SU-DHL-6 (cell line): ENCODE measurements at regions not wholly inside any gene's neighbourhood (a gene's known extent, or its start where the extent isn't known, plus 50 kb on each side); places are given as distances from the start of the nearest gene placed in this dataset.

Experiments
- H2AFZ ChIP-seq: fragments of 200-600 bp; sonication (generic); 2 replicates; pipeline ENCODE4 v1.6.1; 2014; ENCODE audit warnings: low read depth, mild to moderate bottlenecking, moderate library complexity, mixed read lengths, antibody characterized with exemption, low read length; ENCODE audit not compliant: severe bottlenecking
- H3F3A ChIP-seq: fragments of 200-600 bp; shearing (Covaris generic); 2 replicates; pipeline ENCODE4 v1.6.0; 2016; ENCODE audit warnings: antibody characterized with exemption, mild to moderate bottlenecking; ENCODE audit not compliant: insufficient read depth
- H3K27ac ChIP-seq: fragments of 200-600 bp; sonication (generic); 2 replicates; pipeline ENCODE4 v1.5.1; 2016; ENCODE audit warnings: low read depth, mild to moderate bottlenecking, low read length, moderate library complexity, mixed read lengths
- H3K27me3 ChIP-seq: fragments of 200-600 bp; sonication (generic), shearing (Covaris generic); 2 replicates; pipeline ENCODE4 v1.6.0; 2014; ENCODE audit warnings: mild to moderate bottlenecking, low read length
- H3K36me3 ChIP-seq: fragments of 200-600 bp; sonication (generic); 2 replicates; pipeline ENCODE4 v1.6.1; 2014; ENCODE audit warnings: mild to moderate bottlenecking, low read length, mixed read lengths
- H3K4me2 ChIP-seq: fragments of 300-600, 200-600 bp; shearing (Covaris generic), sonication (generic); 2 replicates; pipeline ENCODE4 v1.6.0; 2014; ENCODE audit warnings: low read length, low read depth, mild to moderate bottlenecking; ENCODE audit not compliant: poor library complexity, severe bottlenecking
- H3K4me3 ChIP-seq: fragments of 200-600 bp; sonication (generic); 2 replicates; pipeline ENCODE4 v1.5.1; 2014; ENCODE audit warnings: antibody characterized with exemption, low read length, mild to moderate bottlenecking, mixed read lengths; ENCODE audit not compliant: insufficient read depth, poor library complexity, severe bottlenecking
- H3K79me2 ChIP-seq: fragments of 200-600 bp; sonication (generic); 2 replicates; pipeline ENCODE4 v1.6.1; 2014; ENCODE audit warnings: mild to moderate bottlenecking, low read length, moderate library complexity; ENCODE audit not compliant: insufficient read depth
- H3K9ac ChIP-seq: fragments of 200-600 bp; sonication (generic); 2 replicates; pipeline ENCODE4 v1.7.0; 2014; ENCODE audit warnings: mild to moderate bottlenecking, low read length
- H3K9me2 ChIP-seq: fragments of 200-600 bp; sonication (generic); replicated peaks from 2 replicates; pipeline ENCODE4 v1.6.1; 2014; ENCODE audit warnings: low read length; ENCODE audit not compliant: insufficient read depth
- H3K9me3 ChIP-seq: fragments of 200-600 bp; sonication (generic); 2 replicates; pipeline ENCODE4 v1.6.1; 2014; ENCODE audit warnings: low read length, mixed read lengths; ENCODE audit not compliant: insufficient read depth
- H4K20me1 ChIP-seq: fragments of 200-600 bp; sonication (generic); 2 replicates; pipeline ENCODE4 v1.6.1; 2014; ENCODE audit warnings: low read depth, mild to moderate bottlenecking, antibody characterized with exemption, low read length, moderate library complexity, mixed read lengths
- EZH2phosphoT487 ChIP-seq: fragments of 200-600 bp; sonication (generic), shearing (Covaris generic); conservative IDR thresholded peaks from 2 replicates; pipeline ENCODE4 v1.6.1; 2018; ENCODE audit warnings: mild to moderate bottlenecking, antibody characterized with exemption, low read length, moderate library complexity, mixed read lengths
- TF ChIP-seq, protein P1 (sequence below): fragments of 200-600 bp; sonication (generic); IDR thresholded peaks from one replicate; pipeline ENCODE4 v1.5.1; 2017; ENCODE audit warnings: antibody characterized with exemption, mild to moderate bottlenecking, low read length, moderate library complexity; ENCODE audit not compliant: insufficient read depth, poor library complexity, severe bottlenecking

DNA sequence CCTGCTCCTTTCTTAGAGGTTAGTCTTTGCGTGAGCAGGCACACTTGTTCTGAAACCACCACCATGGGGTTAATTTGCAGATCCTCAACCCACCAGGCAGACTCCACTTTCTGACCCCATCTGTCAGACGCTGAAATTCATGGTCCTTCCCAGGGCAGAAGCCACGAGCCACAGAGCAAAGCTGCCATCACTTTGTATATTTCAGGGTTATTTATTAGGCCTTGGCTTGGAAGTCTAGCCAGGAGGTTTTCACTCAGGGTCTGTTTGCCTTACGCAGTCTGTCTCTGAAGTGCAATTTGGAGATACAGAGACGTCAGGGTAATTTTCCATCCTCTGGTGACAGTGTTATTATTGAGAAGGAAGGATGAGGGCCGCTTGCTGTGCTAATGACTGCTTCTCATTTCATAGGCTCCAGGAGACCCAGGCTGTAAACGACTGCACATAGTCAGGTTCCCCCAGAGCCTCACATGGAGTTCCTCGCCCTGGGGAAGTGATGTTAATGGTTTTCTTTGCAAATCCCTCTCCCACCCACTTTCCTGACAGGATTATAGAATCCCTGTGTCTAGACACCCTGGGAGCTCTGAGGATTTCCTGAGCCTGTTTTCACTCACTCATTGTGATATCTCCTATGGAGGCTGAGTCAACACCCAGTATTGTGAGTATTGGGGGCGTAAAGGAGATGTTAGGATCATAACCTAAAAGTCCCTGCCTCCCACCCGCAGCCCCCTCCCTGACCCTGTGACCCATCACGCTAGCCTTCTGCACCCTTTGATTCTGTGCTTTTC is 269.0 kb downstream of the ABCC12 start:
- Histone ChIP-seq H3K27me3 (no peaks in the 10 kb centered on the region), H3F3A (no peaks in the 10 kb centered on the region), H3K9me3 (no peaks in the 10 kb centered on the region), H3K4me2 (no peak overlapping the region), H3K36me3 (no peaks in the 10 kb centered on the region), H3K27ac (no peak overlapping the region), H3K9ac (no peak overlapping the region), H3K9me2 (no peaks in the 10 kb centered on the region), H2AFZ (no peak overlapping the region), H4K20me1 (no peaks in the 10 kb centered on the region), H3K4me3 (no peak overlapping the region), H3K79me2 (no peaks in the 10 kb centered on the region)
- TF ChIP-seq, protein P1, sequence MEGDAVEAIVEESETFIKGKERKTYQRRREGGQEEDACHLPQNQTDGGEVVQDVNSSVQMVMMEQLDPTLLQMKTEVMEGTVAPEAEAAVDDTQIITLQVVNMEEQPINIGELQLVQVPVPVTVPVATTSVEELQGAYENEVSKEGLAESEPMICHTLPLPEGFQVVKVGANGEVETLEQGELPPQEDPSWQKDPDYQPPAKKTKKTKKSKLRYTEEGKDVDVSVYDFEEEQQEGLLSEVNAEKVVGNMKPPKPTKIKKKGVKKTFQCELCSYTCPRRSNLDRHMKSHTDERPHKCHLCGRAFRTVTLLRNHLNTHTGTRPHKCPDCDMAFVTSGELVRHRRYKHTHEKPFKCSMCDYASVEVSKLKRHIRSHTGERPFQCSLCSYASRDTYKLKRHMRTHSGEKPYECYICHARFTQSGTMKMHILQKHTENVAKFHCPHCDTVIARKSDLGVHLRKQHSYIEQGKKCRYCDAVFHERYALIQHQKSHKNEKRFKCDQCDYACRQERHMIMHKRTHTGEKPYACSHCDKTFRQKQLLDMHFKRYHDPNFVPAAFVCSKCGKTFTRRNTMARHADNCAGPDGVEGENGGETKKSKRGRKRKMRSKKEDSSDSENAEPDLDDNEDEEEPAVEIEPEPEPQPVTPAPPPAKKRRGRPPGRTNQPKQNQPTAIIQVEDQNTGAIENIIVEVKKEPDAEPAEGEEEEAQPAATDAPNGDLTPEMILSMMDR: no peak
- no peak for TF ChIP-seq EZH2phosphoT487

DNA sequence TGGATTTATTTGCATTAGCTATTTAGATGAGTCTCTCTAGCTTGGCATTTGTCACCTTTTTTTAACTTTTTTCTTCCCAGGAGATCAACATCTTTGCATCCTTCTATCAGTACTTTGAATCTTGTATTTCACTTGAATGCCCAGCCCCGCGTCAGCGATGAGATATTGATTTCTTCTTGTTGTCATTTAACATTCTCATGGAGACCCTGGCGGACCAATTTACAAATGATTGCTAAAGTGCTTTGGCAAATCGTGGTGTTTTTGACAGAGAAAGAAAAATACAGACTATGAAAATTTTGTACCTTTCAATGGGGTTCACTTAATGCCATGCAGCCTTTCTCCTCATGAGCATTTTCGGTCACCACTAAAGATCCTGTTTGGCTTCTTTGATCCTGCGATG is 269.7 kb downstream of the ABCC12 start:
- Histone ChIP-seq H2AFZ (no peak overlapping the region), H3K27ac (no peak overlapping the region), H3K4me2 (no peak overlapping the region), H3K9ac (no peak overlapping the region), H3K9me2 (no peaks in the 10 kb centered on the region), H3K27me3 (no peaks in the 10 kb centered on the region), H3K36me3 (no peaks in the 10 kb centered on the region), H3F3A (no peaks in the 10 kb centered on the region), H3K79me2 (no peaks in the 10 kb centered on the region), H3K9me3 (no peaks in the 10 kb centered on the region), H4K20me1 (no peaks in the 10 kb centered on the region), H3K4me3 (no peak overlapping the region)
- TF ChIP-seq EZH2phosphoT487: no peak
- TF ChIP-seq, protein P1: no peak

DNA sequence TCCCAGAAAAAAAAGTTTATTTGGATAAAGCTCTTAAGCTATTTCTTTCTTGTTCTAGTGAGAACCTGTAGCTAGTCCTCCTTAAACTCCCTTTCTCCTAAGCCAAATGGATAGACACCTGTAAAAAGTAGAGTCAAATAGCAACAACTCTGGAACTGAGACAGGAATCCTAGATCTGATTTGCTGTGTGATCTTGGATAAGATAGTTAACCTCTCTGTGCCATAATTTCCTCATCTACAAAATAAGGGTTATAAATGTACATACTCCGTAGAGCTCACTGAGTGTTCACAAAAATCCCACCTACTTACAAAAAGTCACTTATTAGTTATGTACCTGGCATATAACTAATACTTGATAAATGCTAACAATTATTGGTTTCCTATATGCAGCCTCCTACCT is 270.3 kb downstream of the ABCC12 start:
- Histone ChIP-seq H2AFZ (no peak overlapping the region), H3K9me2 (no peaks in the 10 kb centered on the region), H3K27me3 (no peaks in the 10 kb centered on the region), H4K20me1 (no peaks in the 10 kb centered on the region), H3K4me3 (no peak overlapping the region), H3K27ac (no peak overlapping the region), H3F3A (no peaks in the 10 kb centered on the region), H3K9ac (no peak overlapping the region), H3K79me2 (no peaks in the 10 kb centered on the region), H3K4me2 (no peak overlapping the region), H3K36me3 (no peaks in the 10 kb centered on the region), H3K9me3 (no peaks in the 10 kb centered on the region)
- no peak for TF ChIP-seq EZH2phosphoT487
- TF ChIP-seq, protein P1: no peak
